GM21528 (cell line): ENCODE measurements at regions not wholly inside any gene's neighbourhood (a gene's known extent, or its start where the extent isn't known, plus 50 kb on each side); places are given as distances from the start of the nearest gene placed in this dataset.
A peak's percentile ranks its signal among the peaks of the same experiment; 100 is the strongest.
"Not testable (repeated sequence)": the region's sequence is repeated elsewhere in the genome, so short reads cannot be mapped to it uniquely, and the experiment has no call there.

Source experiments
- ATAC-seq: cut with Tn5 transposase; IDR thresholded peaks from one replicate; pipeline ENCODE4 v1.9.1; 2021; ENCODE audit warnings: mild to moderate bottlenecking, moderate library complexity; ENCODE audit not compliant: unreplicated experiment, low FRiP score

DNA sequence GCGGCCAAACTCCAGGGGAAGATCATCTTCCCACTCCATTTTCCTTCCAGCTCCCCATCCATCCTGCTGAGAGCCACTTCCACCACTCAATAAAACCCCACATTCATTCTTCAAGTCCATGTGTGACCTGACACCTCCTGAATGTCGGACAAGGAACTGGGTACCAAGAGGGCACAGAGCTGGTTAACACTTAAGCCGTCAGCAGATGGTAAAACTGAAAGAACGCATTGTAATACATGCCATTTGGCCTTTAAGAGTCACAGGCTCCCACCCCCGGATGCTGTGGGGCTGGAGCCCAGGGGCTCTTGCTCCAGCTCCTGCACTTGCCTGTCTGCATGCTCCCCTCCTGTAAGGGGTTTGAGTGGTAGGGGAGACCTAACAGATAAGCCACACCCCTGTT lies 753.9 kb downstream of the COL12A1 start:
- no peak for ATAC-seq

DNA sequence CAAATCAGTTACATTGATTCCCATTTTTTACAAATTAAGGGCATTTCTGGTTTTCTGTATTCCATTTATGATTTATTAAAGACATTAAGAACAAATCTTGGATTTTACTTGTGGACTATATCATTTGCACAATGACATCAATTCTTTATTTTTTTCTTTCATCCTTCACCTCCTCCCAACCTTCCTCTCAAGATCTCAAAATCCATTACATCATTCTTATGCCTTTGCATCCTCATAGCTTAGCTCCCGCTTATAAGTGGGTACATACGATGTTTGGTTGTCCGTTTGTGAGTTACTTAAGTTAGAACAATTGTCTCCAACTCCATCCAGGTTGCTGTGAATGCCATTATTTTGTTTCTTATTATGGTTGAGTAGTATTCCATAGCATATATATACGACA lies 752.8 kb downstream of the CD109 start:
- no peak for ATAC-seq

DNA sequence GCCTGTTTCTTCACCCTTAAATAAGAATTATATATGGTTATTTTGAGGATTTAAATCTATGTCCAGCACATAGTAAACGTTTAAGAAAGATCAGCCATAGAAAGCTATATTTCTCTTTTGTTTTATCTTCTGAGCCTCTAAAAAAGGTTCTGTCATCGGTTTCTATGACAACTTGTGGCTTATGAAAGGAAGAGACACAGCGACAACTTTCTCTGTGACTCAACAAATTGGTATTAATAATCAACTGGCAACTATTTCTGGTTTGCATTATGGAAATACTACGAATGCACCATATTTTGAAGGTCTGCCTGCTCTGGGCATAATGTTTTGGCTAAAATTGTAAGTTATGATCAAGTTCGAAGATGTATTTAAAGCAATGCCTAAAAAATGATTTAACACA lies 751.0 kb downstream of the CD109 start:
- peak; percentile 78 for ATAC-seq

DNA sequence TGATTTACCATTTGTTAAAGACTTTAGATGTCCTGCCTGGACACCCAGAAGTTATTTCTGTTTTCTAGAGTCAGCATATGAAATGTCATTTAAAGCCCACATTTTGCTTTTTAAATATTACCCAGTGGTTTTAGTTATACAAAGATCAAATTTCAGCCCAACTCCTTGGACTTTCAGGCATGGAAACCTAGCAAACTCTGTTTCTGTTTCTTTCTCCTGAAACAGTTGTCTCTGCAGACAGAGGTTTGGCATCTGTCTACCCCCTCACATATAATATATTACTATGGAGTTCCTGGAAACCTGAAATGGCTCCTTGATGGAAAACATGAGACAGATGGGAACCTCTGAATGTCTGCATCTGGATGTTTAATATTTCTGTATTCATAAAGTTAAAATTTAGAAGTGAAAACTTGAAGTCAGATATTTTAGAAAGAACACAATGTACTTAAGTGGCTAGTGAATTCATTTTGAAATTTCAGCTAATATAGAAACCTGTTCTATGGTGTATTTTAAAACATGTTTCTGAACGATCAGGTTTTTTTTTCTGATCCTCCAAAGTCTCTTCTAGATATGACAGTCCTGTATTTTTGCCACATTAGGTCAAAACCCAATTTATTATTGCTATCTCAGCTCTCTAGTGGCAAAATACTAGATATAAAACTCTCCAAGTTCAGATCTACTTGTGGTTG lies 743.3 kb downstream of the CD109 start:
- no peak for ATAC-seq

DNA sequence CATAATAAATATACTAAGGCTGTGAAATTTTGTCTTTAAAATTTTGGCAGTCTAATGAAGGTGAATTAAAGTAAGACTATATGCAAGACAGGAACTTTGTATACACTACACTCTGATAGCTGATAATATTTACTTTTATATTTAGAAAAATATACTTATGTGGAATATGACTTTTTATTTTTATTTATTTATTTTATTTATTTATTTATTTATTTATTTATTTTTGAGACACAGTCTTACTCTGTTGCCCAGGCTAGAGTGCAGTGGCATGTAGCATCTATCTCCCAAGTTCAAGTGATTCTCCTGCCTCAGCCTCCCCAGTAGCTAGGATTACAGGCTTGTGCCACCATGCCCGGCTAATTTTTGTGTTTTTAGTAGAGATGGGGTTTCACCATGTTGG lies 742.4 kb downstream of the CD109 start:
- ATAC-seq, result not testable (repeated sequence)

DNA sequence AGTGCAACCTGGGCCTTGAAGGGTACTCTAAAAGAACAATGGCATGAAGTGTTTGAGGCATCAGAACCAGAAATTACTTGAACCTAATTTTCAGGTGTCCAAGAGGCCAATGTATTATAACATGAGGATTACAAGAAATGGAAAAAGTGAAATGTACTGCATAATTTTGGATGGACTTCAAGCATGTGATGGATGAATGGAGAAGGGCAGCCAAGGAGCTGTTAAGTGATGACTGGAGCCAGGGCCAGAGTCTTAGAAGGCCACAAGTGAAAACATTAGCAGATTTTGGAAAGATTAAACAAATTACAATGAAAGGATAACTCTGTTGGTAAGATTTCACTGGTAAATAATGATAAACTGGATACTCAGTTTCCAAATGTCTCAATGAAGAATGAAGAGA lies 738.2 kb downstream of the CD109 start:
- ATAC-seq, result no peak

DNA sequence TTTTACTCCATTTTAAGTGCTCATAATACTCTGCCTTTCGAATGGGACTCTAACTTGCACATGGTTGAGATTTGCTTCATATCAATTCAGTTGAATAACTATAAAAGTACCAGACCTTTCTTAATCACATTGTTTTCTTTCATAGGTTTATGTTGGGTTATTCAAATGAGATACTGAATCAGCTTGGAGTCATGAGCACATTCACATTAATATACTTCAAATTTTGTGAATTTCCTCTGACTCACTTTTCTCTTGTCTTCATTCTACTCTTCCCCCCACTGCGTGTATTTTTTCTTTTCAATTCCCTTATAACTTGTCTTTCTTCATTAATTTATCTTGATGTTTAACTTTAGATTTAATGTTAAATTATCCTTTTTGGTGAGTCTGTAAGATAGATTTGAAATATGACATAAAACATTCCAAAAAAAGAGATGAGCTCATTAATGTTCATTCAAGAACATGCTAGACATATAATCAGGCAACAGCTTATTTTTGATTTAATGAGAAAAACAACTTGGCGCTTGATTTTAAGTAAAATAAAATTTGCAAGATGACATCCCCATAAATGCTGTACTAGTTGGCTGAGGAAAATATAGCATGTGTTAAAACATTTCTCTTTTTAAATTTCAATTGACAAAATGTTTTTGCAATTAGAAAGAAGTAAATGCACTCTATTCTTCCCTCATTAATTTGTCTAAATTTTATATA lies 736.0 kb downstream of the CD109 start:
- ATAC-seq, result no peak

DNA sequence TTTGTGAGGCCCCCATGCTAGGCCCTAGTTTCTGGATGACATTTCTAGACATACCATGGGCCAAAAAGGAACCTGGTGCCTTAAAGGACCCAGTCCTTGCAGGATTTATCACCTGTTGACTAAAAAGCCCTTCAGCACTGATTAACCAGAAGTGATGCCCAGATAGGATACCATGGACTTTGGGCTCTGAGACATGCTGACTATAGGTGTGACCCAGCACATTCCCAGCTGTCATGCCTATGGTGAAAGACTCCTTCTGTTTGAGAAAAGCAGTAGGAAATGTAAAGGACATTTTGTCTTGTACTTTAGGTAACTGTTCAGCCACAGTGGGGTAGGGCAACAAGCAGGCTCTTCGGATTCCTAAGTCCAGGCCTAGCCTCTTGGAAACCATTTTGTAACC lies 724.2 kb downstream of the CD109 start:
- ATAC-seq, result no peak

DNA sequence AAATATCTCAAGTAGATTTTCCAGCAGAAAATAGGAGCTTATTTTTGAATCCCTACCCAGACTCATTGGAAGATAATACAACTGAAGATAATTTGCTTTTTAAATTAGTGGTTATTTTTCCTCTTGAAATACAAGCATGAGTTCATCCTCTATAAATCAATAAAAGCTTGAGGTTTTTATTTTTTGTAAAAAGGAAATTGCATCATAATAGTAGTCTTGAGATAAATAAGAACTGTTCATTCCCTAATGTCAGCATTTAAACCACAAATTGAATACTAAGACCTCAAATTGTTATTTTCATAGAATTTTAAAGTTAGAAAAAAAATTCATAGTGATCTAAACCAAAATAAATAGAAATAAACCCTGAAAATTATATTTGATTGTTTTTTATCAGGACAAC lies 719.1 kb downstream of the CD109 start:
- no peak for ATAC-seq

DNA sequence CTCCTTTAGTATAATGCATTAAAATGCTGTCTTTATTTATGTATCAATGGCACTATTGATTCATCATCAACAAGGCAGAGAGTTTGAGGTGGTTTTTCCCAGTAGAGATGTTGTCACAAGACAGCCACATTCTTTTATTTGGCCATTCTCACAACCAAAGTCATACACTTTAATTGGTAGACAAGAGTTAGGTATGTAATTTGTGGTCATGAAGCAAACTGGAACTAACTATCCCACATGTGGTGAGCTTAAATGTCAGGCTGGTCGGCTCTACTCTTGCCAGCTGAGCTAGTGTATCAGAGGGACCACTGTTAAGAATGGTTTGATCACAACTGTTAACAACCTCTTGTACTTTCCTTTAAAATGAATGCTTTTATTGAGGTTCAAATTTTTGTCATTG lies 714.6 kb downstream of the CD109 start:
- no peak for ATAC-seq

DNA sequence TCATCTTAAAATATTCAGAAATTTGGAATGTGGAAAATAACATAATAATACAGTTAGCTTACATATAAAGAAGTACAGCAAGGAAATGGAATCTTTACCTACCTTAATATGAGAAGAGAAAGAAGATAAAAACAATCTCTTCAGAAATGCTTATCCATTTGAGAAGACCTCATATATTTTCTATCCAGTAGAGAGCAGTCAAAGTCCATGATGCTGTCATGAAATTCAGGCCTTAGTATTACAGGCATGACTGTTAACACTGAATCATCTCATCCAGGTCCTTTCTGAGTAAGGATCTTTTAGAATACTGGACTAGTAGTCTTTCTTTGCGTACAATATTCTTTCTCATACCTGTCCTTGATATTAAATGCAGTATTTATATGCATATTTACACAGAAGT lies 713.4 kb downstream of the CD109 start:
- peak; percentile 72 for ATAC-seq

DNA sequence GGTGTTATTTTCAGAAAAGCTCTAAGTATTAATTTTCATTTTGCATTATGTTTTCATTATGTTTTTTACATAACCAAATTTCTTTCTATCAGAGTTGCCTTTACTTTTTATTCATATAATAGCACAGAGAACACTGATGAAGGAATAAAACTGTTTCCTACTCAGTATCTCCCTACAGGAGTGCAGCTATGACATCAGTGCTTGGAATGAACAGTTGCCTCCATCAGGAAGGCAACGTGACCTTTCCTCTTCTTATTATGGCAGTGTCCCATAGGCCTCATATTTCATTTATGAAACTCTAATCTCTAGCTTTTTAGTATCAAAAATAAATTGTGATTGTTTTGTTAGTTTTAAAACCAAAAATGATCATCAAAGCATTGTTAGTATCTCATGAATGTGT lies 712.8 kb downstream of the CD109 start:
- ATAC-seq, result no peak

DNA sequence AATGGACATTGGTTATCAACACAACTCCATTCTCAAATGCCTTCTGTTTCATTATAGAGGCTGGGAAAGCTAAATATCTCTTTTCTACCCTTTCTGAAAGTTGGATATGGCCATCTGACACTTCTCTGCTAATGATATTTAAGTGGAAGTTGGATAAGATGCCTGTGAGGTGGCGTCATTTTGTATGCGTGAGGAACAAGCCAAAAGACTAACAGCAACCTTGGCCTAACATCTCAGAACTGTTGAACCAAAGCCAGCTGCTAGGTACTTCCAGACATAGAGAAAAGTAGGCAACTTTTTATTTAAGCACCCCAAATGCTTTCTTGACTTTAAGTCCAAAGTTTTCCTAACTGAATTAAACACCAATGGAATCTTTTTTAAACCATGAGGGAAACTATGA lies 708.4 kb downstream of the CD109 start:
- no peak for ATAC-seq

DNA sequence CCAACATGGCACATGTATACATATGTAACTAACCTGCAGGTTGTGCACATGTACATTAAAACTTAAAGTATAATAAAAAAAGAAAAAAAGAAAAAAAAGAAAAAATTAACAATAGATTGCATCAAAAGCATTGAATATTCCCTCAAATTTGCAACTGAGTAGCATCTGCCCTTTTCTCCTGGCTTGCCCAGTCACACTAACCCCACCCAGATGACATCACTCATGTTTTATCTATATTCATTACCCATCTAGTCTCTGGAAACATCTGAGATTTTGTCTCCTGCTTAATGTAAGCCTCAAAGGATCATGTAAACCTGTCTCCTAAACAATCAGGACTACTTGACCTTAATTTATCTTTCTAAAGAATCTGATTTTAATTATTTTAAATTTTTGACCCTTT lies 706.8 kb downstream of the CD109 start:
- no peak for ATAC-seq

DNA sequence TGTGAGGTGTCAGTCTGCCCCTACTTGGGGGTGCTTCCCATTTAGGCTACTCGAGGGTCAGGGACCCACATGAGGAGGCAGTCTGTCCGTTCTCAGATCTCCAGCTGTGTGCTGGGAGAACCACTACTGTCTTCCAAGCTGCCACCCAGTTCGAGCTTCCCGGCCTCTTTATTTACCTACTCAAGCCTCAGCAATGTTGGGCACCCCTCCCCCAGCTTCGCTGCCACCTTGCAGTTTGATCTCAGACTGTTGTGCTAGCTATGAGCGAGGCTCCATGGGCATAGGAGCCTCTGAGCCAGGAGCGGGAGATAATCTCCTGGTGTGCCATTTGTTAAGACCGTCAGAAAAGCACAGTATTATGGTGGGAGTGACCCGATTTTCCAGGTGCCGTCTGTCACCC lies 682.4 kb downstream of the CD109 start:
- not testable (repeated sequence) for ATAC-seq

DNA sequence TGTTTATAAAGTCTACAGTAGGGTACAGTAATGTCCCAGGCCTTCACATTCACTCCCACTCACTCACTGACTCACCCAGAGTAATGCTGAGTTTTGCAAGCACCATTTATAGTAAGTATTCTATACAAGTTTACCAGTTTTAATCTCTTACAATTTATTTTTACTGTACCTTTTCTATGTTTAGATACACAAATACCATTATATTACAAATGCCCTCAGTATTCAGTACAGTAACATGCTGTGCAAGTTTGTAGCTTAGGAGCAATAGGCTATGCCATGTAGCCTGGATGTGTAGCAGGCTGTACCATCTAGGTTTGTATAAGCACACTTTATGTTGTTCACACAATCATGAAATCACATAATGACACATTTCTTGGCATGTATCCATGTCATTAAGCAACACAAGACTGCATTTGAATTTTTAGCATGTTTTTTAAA lies 673.6 kb downstream of the CD109 start:
- no peak for ATAC-seq

DNA sequence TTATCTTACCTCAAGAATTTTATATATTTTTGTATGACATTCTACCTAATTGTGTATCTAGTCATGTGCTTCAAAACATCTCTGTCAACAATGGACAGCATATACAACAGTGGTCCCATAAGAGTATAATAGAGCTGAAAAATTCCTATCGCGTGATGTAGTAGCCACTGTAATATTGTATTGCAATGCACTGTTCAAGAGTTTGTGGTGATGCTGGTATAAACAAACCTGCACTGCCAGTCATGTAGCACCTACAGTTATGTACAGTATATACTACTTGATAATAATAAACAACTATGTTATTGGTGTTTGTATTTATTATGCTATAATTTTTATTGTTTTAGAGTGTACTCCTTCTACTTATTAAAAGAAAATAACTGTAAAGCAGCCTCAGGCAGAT lies 672.7 kb downstream of the CD109 start:
- ATAC-seq, result no peak

DNA sequence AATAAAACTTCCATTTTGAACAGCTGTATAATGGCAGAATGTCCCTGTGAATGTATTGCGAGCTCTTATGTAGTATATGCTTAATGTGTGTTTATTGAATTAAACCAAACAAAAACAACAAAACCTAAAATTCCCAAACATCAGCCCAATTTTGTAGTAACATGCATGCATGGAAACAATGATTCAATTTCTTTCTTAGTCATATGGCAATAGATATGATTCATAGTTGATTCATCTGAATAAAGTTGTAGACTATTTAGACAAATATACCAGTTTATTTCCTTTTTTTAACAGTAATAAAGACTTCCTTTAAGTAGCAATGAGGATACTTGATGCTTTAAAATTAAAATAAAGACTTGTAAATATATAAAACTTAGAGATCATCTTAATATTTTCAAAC lies 670.6 kb downstream of the CD109 start:
- ATAC-seq, result no peak

DNA sequence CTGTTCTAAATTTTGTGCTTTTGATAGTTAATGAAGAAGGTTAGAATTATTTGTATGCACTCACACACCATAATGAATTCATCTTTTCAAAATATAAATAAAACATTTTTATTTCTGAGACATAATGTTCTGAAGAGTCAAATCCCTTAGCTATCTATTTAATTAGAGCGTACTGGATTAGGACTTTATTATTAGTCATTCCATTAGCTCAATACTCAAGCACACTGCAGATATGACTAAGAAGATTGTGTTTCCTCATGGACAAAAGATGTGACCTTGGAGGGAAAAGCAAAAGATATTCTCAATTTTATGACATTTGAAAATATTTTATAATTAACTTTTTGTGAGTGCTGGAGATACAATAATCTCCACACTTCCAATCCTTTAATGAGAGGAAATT lies 666.4 kb downstream of the CD109 start:
- ATAC-seq, result no peak

DNA sequence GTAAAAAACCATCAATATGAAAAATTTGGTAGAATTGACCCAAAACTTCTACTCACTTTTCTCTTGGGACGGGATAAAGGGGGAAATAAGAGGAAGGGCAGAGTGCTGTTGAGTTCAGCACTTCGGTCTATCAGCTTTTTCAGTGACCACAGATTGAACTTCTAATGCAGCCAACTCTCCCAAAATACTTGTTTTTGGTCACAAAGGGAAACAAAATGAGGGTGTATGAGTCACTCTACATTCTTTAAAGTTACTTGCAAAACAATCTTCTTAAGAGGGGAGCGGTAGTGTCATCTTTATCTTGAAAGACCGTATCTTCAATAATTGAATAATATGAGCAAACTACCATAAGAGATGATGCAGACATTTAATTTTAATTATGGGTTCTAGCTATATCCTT lies 661.3 kb downstream of the CD109 start:
- ATAC-seq, result no peak

DNA sequence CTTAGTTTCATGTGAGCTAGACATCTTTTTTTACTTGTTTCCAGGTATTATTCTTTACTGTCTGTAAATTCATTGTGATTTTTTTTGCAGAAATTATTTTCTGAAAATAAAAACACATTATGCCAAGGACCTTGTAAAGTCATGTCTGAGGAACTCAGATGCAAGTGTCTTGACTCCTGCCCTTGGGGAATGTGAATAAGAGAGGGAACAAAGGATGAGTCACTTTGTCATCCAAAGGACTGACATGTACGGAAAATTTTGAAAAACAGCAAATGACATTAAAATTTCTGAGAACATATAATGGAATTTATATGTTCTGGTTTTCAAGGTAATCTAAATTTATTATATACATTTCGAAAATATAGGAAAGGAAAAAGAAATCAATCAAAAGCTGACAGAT lies 660.4 kb downstream of the CD109 start:
- ATAC-seq, result no peak

DNA sequence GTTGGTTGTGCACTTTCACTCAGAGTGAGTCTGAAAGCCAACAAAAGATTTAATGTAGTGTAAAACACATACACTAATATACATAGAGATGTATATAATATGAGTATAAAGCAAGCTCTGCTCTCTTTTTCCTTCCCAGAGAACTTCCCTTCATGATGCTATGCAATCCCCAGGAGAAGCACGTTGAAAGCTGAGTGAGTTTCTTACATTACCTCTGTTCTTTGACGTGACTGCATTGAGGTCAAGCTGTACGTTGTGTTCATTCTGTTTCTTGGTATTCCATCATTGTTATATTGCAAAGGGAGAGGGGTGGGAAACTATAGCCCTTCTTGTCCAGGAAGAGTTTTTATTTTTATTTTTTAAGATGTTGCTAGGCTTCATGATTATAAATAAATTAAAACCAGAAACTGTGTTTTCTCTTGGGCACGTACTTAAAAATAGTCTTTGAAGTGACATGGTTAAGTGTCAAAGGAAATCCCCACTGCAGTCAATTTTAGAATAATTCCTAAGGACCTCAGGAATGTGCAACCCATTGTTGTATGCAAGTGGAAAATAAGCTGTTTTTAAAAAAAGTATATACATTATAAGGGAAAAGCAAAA lies 651.0 kb downstream of the CD109 start:
- ATAC-seq, result no peak
